Ishikawa (cell line): ENCODE measurements at regions not wholly inside any gene's neighbourhood (a gene's known extent, or its start where the extent isn't known, plus 50 kb on each side); places are given as distances from the start of the nearest gene placed in this dataset.
A peak's percentile ranks its signal among the peaks of the same experiment; 100 is the strongest.

Source experiments
- CEBPB ChIP-seq: IDR thresholded peaks from 2 replicates; pipeline ENCODE4 v1.6.1; 2012
- CREB1 ChIP-seq: IDR thresholded peaks from 2 replicates; pipeline ENCODE4 v1.6.1; 2012; ENCODE audit warnings: low read depth
- EGR1 ChIP-seq: IDR thresholded peaks from 2 replicates; pipeline ENCODE4 v1.6.1; 2012
- EP300 ChIP-seq: IDR thresholded peaks from 2 replicates; pipeline ENCODE4 v1.6.1; 2012; ENCODE audit warnings: borderline replicate concordance
- FOXM1 ChIP-seq: IDR thresholded peaks from 2 replicates; pipeline ENCODE4 v1.6.1; 2012; ENCODE audit warnings: low read depth, borderline replicate concordance
- MAX ChIP-seq: IDR thresholded peaks from 2 replicates; pipeline ENCODE4 v1.6.1; 2012
- NFIC ChIP-seq: IDR thresholded peaks from 2 replicates; pipeline ENCODE4 v1.6.1; 2012
- RAD21 ChIP-seq: IDR thresholded peaks from 2 replicates; pipeline ENCODE4 v1.6.1; 2012; ENCODE audit warnings: low read depth
- TAF1 ChIP-seq: IDR thresholded peaks from 2 replicates; pipeline ENCODE4 v1.6.1; 2012; ENCODE audit warnings: low read depth, mild to moderate bottlenecking
- TCF12 ChIP-seq: IDR thresholded peaks from 2 replicates; pipeline ENCODE4 v1.6.1; 2012; ENCODE audit warnings: low read depth
- TEAD4 ChIP-seq: IDR thresholded peaks from 2 replicates; pipeline ENCODE4 v1.6.1; 2012
- USF1 ChIP-seq: IDR thresholded peaks from 2 replicates; pipeline ENCODE4 v1.6.1; 2012
- YY1 ChIP-seq: IDR thresholded peaks from 2 replicates; pipeline ENCODE4 v1.6.1; 2012; ENCODE audit warnings: low read depth
- ZBTB7A ChIP-seq: IDR thresholded peaks from 2 replicates; pipeline ENCODE4 v1.6.1; 2012; ENCODE audit warnings: low read depth
- TF ChIP-seq, protein P1 (sequence below): IDR thresholded peaks from 2 replicates; pipeline ENCODE4 v1.6.1; 2012; ENCODE audit warnings: low read depth, mild to moderate bottlenecking

GRCh38 chr9:90996154-90997065 lies 194.8 kb downstream of the SYK start:
- TF ChIP-seq TEAD4, result no peak

GRCh38 chr9:90998573-90998972 lies 197.0 kb downstream of the SYK start:
- no peak for TF ChIP-seq MAX
- no peak for TF ChIP-seq TCF12
- TF ChIP-seq NFIC, result 0 out of 2 replicates have a peak, but pooled peaks have one; percentile 17
- no peak for TF ChIP-seq CEBPB

DNA sequence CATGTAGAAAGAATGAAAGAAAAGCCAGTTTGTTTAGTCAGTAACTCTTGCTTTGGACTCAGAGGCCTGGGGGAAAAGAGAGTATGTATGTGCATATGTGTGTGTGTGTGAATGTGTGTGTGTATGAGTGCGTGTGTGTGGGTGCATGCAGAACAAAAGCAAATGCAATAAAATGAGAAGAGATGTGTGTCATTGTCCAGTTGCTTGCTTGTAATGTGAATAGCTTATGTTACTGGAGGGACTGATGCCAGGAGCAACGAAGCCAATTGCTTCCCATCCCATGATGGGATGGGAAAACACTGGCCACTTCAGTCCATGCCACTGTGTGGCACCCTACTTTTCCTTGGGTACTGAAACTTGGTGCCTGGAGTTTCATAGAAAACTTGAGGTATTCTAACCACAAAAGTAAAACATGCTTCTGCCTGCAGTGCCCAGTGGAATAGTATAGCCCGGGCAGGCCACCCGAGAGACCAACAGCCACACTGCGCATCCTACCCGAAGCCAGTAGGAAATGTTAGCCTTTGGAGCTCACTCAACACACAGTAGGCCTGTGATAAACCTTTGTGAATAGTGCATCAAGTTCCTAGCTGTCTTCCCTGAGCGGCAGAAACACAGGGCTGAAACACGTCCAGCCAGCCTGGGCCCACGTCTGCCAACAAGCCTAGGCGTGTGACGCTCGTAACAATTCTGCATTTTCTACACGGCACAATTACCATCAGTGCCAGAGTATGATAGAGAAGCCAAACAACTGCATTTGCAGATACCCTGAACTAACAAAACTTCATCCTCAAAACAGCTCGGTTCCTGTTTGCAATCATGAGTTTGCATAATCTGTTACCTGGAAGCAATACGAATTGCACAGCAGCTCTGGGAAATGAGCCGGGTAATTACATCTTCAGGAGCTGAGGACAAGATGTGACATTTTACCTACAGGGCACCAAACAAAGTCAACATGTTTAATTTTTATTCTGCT lies 198.1 kb downstream of the SYK start:
- no peak for TF ChIP-seq TCF12
- TF ChIP-seq TEAD4, result no peak
- TF ChIP-seq, protein P1, sequence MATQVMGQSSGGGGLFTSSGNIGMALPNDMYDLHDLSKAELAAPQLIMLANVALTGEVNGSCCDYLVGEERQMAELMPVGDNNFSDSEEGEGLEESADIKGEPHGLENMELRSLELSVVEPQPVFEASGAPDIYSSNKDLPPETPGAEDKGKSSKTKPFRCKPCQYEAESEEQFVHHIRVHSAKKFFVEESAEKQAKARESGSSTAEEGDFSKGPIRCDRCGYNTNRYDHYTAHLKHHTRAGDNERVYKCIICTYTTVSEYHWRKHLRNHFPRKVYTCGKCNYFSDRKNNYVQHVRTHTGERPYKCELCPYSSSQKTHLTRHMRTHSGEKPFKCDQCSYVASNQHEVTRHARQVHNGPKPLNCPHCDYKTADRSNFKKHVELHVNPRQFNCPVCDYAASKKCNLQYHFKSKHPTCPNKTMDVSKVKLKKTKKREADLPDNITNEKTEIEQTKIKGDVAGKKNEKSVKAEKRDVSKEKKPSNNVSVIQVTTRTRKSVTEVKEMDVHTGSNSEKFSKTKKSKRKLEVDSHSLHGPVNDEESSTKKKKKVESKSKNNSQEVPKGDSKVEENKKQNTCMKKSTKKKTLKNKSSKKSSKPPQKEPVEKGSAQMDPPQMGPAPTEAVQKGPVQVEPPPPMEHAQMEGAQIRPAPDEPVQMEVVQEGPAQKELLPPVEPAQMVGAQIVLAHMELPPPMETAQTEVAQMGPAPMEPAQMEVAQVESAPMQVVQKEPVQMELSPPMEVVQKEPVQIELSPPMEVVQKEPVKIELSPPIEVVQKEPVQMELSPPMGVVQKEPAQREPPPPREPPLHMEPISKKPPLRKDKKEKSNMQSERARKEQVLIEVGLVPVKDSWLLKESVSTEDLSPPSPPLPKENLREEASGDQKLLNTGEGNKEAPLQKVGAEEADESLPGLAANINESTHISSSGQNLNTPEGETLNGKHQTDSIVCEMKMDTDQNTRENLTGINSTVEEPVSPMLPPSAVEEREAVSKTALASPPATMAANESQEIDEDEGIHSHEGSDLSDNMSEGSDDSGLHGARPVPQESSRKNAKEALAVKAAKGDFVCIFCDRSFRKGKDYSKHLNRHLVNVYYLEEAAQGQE, result no peak
- no peak for TF ChIP-seq FOXM1
- TF ChIP-seq TAF1, result no peak
- no peak for TF ChIP-seq CEBPB
- TF ChIP-seq EP300, result no peak

GRCh38 chr9:91001146-91001611 lies 199.6 kb downstream of the SYK start:
- TF ChIP-seq CREB1 (peak; percentile 87), TCF12 (no peak; the same call in 1 of the 2 replicates), YY1 (no peak), ZBTB7A (no peak), EGR1 (no peak), TEAD4 (peak; percentile 67), EP300 (peak; percentile 65; the same call in 1 of the 2 replicates), FOXM1 (0 out of 2 replicates have a peak, but pooled peaks have one; percentile 14), NFIC (peak; percentile 97), USF1 (peak; percentile 36; the same call in 1 of the 2 replicates), TAF1 (no peak), MAX (peak; percentile 75; the same call in 1 of the 2 replicates), CEBPB (no peak; the same call in 1 of the 2 replicates), RAD21 (no peak)
- TF ChIP-seq, protein P1, result no peak

DNA sequence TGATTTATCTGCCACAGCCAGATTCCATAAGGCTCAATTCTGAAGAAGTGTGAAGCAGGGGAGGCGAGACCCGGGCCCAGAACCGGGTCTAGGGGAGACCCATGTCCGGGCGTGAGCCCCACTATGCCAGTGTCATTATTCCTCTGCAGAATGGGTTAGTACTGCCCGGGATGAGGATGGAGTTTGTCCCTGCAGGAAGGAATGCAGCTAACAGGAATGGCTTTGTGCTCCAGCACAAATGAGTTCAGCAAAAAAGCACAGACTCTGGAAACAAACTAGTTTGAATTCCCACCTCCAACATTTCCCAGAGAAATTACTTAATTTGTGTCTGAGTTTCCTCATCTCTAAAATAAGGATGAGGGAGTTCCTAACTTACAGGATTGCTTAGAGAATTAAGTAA lies 202.9 kb downstream of the SYK start:
- no peak for TF ChIP-seq MAX
- TF ChIP-seq ZBTB7A, result no peak
- no peak for TF ChIP-seq TAF1
- no peak for TF ChIP-seq CREB1

- TF ChIP-seq EGR1 (no peak), EP300 (no peak), TCF12 (no peak), FOXM1 (no peak), TEAD4 (no peak), YY1 (no peak), RAD21 (no peak), ZBTB7A (no peak), TAF1 (no peak), CREB1 (no peak), USF1 (no peak), CEBPB (no peak), MAX (no peak)
- TF ChIP-seq, protein P1, result no peak
These were observed 203.4 kb downstream of the SYK start for GRCh38 chr9:91004992-91005391.
